NCI-H2227 treated with DMSO at 0.1 percent for 48 hours (cell line): ENCODE measurements at regions not wholly inside any gene's neighbourhood (a gene's known extent, or its start where the extent isn't known, plus 50 kb on each side); places are given as distances from the start of the nearest gene placed in this dataset.

Experiments used
- DNase-seq: peaks from one replicate; lab custom pipeline; 2025; lab: John Stamatoyannopoulos, UW

GRCh38 chr2:138177693-138178092 lies 213.4 kb downstream of the HNMT start:
- no peak for DNase-seq

GRCh38 chr2:138180692-138181386 lies 216.6 kb downstream of the HNMT start:
- no peak for DNase-seq

- DNase-seq: no peak
These were observed 218.1 kb downstream of the HNMT start for GRCh38 chr2:138182250-138182936.

GRCh38 chr2:138182937-138183312 lies 218.7 kb downstream of the HNMT start:
- no peak for DNase-seq

GRCh38 chr2:138183705-138184104 lies 219.4 kb downstream of the HNMT start:
- no peak for DNase-seq

- DNase-seq: no peak
These were observed 220.2 kb downstream of the HNMT start for GRCh38 chr2:138184428-138184827.

GRCh38 chr2:138185827-138186226 lies 221.6 kb downstream of the HNMT start:
- no peak for DNase-seq

GRCh38 chr2:138187221-138187620 lies 222.9 kb downstream of the HNMT start:
- DNase-seq: no peak

- no peak for DNase-seq
These were observed 226.7 kb downstream of the HNMT start for GRCh38 chr2:138190999-138191398.

- DNase-seq: no peak
These were observed 229.3 kb downstream of the HNMT start for GRCh38 chr2:138193416-138194213.

GRCh38 chr2:138201286-138201685 lies 237.0 kb downstream of the HNMT start:
- DNase-seq: no peak

- no peak for DNase-seq
These were observed 238.5 kb downstream of the HNMT start for GRCh38 chr2:138202762-138203161.

GRCh38 chr2:138205281-138205680 lies 241.0 kb downstream of the HNMT start:
- DNase-seq: no peak

GRCh38 chr2:138207074-138207930 lies 243.0 kb downstream of the HNMT start:
- no peak for DNase-seq

- no peak for DNase-seq
These were observed 244.7 kb downstream of the HNMT start for GRCh38 chr2:138209009-138209408.

- no peak for DNase-seq
These were observed 246.2 kb downstream of the HNMT start for GRCh38 chr2:138210487-138210886.

GRCh38 chr2:138212434-138212833 lies 248.2 kb downstream of the HNMT start:
- no peak for DNase-seq

GRCh38 chr2:138213084-138213483 lies 248.8 kb downstream of the HNMT start:
- DNase-seq: no peak

- no peak for DNase-seq
These were observed 249.4 kb downstream of the HNMT start for GRCh38 chr2:138213624-138214023.

GRCh38 chr2:138215958-138216357 lies 251.7 kb downstream of the HNMT start:
- DNase-seq: no peak

- DNase-seq: no peak
These were observed 253.7 kb downstream of the HNMT start for GRCh38 chr2:138217975-138218374.

GRCh38 chr2:138218397-138218796 lies 254.1 kb downstream of the HNMT start:
- no peak for DNase-seq
